IMR-90 (cell line): ENCODE measurements at regions not wholly inside any gene's neighbourhood (a gene's known extent, or its start where the extent isn't known, plus 50 kb on each side); places are given as distances from the start of the nearest gene placed in this dataset.

Experiments
- ATAC-seq: fragments of 200-7000 bp; cut with Tn5 transposase; 2 replicates; pipeline ENCODE4 v1.9.1; 2020; ENCODE audit warnings: low read depth, mild to moderate bottlenecking, moderate library complexity
- BruUV-seq: library from RNA; stranded (reverse); fragments of 400-500 nt; replicated peaks from 2 replicates; lab custom pipeline; 2021; lab: Mats Ljungman, UMichigan
- CTCF ChIA-PET: fragments of 300-600 bp; formaldehyde crosslinking; extraction: SDS; loops from one replicate; lab custom pipeline; 2021; ENCODE audit warnings: antibody characterized with exemption; lab: Yijun Ruan, JAX
- POLR2A ChIA-PET: fragments of 300-600 bp; sonication (Branson Sonifier 250); formaldehyde crosslinking; loops from one replicate; lab custom pipeline; 2022; ENCODE audit warnings: antibody characterized with exemption; ENCODE audit not compliant: unreplicated experiment; lab: Charles Lee
- DNase-seq: peaks from one replicate; pipeline ENCODE4 v3.0.0; 2013
- H2AFZ ChIP-seq: replicated peaks from 2 replicates; pipeline ENCODE3; 2013; ENCODE audit warnings: low read length, mild to moderate bottlenecking; ENCODE audit not compliant: poor library complexity
- H2AK5ac ChIP-seq: 2 replicates; pipeline ENCODE4 v1.6.1; 2013; ENCODE audit warnings: low read depth, low read length, inconsistent platforms
- H2AK9ac ChIP-seq: replicated peaks from 2 replicates; pipeline ENCODE3; 2013; ENCODE audit warnings: mild to moderate bottlenecking, low read depth, low read length, moderate library complexity; ENCODE audit not compliant: poor library complexity
- H2BK120ac ChIP-seq: 2 replicates; pipeline ENCODE4 v1.6.1; 2013; ENCODE audit warnings: low read depth, low read length, inconsistent platforms
- H2BK15ac ChIP-seq: 3 replicates; pipeline ENCODE4 v1.6.1; 2013; ENCODE audit warnings: low read depth, low read length, inconsistent platforms
- H2BK20ac ChIP-seq: 2 replicates; pipeline ENCODE4 v1.6.1; 2013; ENCODE audit warnings: low read depth, mild to moderate bottlenecking, inconsistent platforms, low read length, moderate library complexity
- H2BK5ac ChIP-seq: 2 replicates; pipeline ENCODE4 v1.6.1; 2013; ENCODE audit warnings: mild to moderate bottlenecking, low read depth, low read length, inconsistent platforms; ENCODE audit not compliant: poor library complexity, severe bottlenecking
- H3K14ac ChIP-seq: replicated peaks from 2 replicates; pipeline ENCODE4 v1.6.1; 2013; ENCODE audit warnings: low read depth, low read length, inconsistent platforms
- H3K18ac ChIP-seq: 2 replicates; pipeline ENCODE4 v1.6.1; 2013; ENCODE audit warnings: low read depth, low read length, control low read depth
- H3K23ac ChIP-seq: 2 replicates; pipeline ENCODE4 v1.6.1; 2013; ENCODE audit warnings: low read depth, low read length, inconsistent platforms
- H3K27ac ChIP-seq: 2 replicates; pipeline ENCODE4 v1.5.1; 2013; ENCODE audit warnings: mild to moderate bottlenecking, control low read depth, low read length; ENCODE audit not compliant: insufficient read depth
- H3K27me3 ChIP-seq: 2 replicates; pipeline ENCODE4 v1.6.1; 2013; ENCODE audit warnings: low read length; ENCODE audit not compliant: control insufficient read depth, insufficient read depth
- H3K36me3 ChIP-seq: 2 replicates; pipeline ENCODE4 v1.6.1; 2013; ENCODE audit warnings: low read length, mixed read lengths; ENCODE audit not compliant: control insufficient read depth, insufficient read depth
- H3K4ac ChIP-seq: 2 replicates; pipeline ENCODE4 v1.6.1; 2013; ENCODE audit warnings: low read depth, low read length, inconsistent platforms
- H3K4me1 ChIP-seq: 2 replicates; pipeline ENCODE4 v1.6.1; 2013; ENCODE audit warnings: low read length, mixed read lengths; ENCODE audit not compliant: control insufficient read depth, insufficient read depth
- H3K4me2 ChIP-seq: 2 replicates; pipeline ENCODE4 v1.6.1; 2013; ENCODE audit warnings: low read depth, mild to moderate bottlenecking, control low read depth, low read length, moderate library complexity
- H3K4me3 ChIP-seq: 2 replicates; pipeline ENCODE4 v1.5.1; 2013; ENCODE audit warnings: low read depth, mild to moderate bottlenecking, control low read depth, low read length, moderate library complexity; ENCODE audit not compliant: insufficient read depth
- H3K56ac ChIP-seq: 2 replicates; pipeline ENCODE4 v1.6.1; 2013; ENCODE audit warnings: low read length, inconsistent platforms; ENCODE audit not compliant: insufficient read depth; ENCODE audit errors: extremely low read depth
- H3K79me1 ChIP-seq, 2 experiments: 2 replicates each; pipeline ENCODE4 v1.6.1; 2013; ENCODE audit warnings: low read length in 2 of 2, inconsistent platforms in 1 of 2, low read depth in 1 of 2
- H3K9ac ChIP-seq: 2 replicates; pipeline ENCODE4 v1.6.1; 2013; ENCODE audit warnings: low read depth, low read length, control low read depth
- H3K9me1 ChIP-seq: 2 replicates; pipeline ENCODE4 v1.6.1; 2013; ENCODE audit warnings: low read length, inconsistent platforms; ENCODE audit not compliant: insufficient read depth
- H3K9me3 ChIP-seq: 2 replicates; pipeline ENCODE4 v1.6.1; 2013; ENCODE audit warnings: low read length; ENCODE audit not compliant: control insufficient read depth, insufficient read depth
- H4K20me1 ChIP-seq: 2 replicates; pipeline ENCODE4 v1.6.1; 2013; ENCODE audit warnings: low read length, inconsistent platforms; ENCODE audit not compliant: insufficient read depth
- H4K5ac ChIP-seq: 2 replicates; pipeline ENCODE4 v1.6.1; 2013; ENCODE audit warnings: mild to moderate bottlenecking, low read depth, low read length, control low read depth
- H4K8ac ChIP-seq, 2 experiments: 2 replicates each; pipeline ENCODE4 v1.6.1; 2013; ENCODE audit warnings: low read depth in 2 of 2, low read length in 2 of 2, control low read depth in 1 of 2, inconsistent platforms in 1 of 2
- H4K91ac ChIP-seq: 2 replicates; pipeline ENCODE4 v1.6.1; 2013; ENCODE audit warnings: low read depth, low read length, inconsistent platforms; ENCODE audit not compliant: insufficient read depth
- ELK1 ChIP-seq: fragments of 150-350 bp; IDR thresholded peaks from 2 replicates; pipeline ENCODE4 v1.6.1; 2016; ENCODE audit warnings: low read depth, mild to moderate bottlenecking, low read length, moderate library complexity, borderline replicate concordance
- MAFK ChIP-seq: IDR thresholded peaks from 2 replicates; pipeline ENCODE4 v1.6.1; 2012; ENCODE audit warnings: low read depth, low read length, improper control_type of control experiment
- NFE2L2 ChIP-seq: fragments of 150-350 bp; IDR thresholded peaks from 2 replicates; pipeline ENCODE4 v1.6.1; 2016; ENCODE audit warnings: low read depth, mild to moderate bottlenecking, low read length
- POLR2A ChIP-seq: IDR thresholded peaks from 2 replicates; pipeline ENCODE4 v1.6.1; 2012; ENCODE audit warnings: mild to moderate bottlenecking, low read depth, low read length
- RFX5 ChIP-seq: IDR thresholded peaks from 2 replicates; pipeline ENCODE4 v1.8.0; 2012; ENCODE audit warnings: low read depth, mild to moderate bottlenecking, low read length, moderate library complexity
- SMC3 ChIP-seq: fragments of 150-350 bp; IDR thresholded peaks from 2 replicates; pipeline ENCODE4 v1.6.1; 2016; ENCODE audit warnings: low read depth, mild to moderate bottlenecking, antibody characterized with exemption, low read length, moderate library complexity
- USF2 ChIP-seq: fragments of 150-350 bp; IDR thresholded peaks from 2 replicates; pipeline ENCODE4 v1.6.1; 2017; ENCODE audit warnings: mild to moderate bottlenecking, antibody characterized with exemption, low read length, low read depth
- WGBS, 2 experiments: methylation state at CpG; one replicate each; pipeline versions ENCODE4 v1.1.5 to v1.1.7; 2013; ENCODE audit warnings: missing lambda C conversion rate in 2 of 2; ENCODE audit not compliant: insufficient read length in 1 of 2; ENCODE audit errors: extremely low coverage in 2 of 2; 5-methylcytosine and 5-hydroxymethylcytosine counted together
- dilution Hi-C: fragments of 300-500 bp; cut with HindIII; formaldehyde crosslinking; loops from one replicate; pipeline ENCODE4 v1.14.3; 2018; ENCODE audit warnings: low sequenced_read_pairs; ENCODE audit not compliant: unreplicated experiment
- in situ Hi-C: fragments of 300-500 bp; cut with MboI; formaldehyde crosslinking; loops from 3 replicates; pipeline ENCODE4 v1.14.3; 2019; ENCODE audit warnings: low sequenced_read_pairs, inconsistent platforms, mixed read lengths
- intact Hi-C: fragments of 100-400 bp; cut with micrococcal nuclease; formaldehyde crosslinking; loops from 2 replicates; pipeline ENCODE4 v1.10.0; 2022

DNA sequence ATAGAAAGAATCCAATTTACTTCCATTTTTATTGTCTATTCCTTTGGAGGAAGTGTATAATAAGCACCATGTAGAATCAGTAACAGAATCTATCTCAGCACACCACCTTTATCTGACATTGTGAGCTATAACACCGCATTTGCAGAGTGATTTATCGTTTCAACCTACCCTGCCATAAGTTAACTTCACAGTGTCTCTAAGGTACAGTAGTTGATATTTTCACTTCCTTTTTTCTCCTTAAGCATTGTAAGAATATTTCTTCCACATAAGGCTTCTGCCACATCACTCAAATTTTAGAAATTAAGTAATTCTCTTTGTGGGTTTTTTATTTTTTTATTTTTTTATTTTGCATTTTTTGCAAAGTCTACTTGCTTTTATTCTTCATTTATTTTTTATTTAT is 107.1 kb downstream of the TMX3 start:
- no peaks in the 10 kb centered on the region for H3K79me1 ChIP-seq
- H3K23ac ChIP-seq: no peak overlapping the region
- ChIA-PET POLR2A (no interaction called here), CTCF (interaction anchor here (0.6 to 0.7 kb wide), 2 partner anchors 40 to 745 kb away, joined by 3 read pairs; no protein-coding TSS in a partner anchor)
- H3K14ac ChIP-seq: no peak overlapping the region
- H3K27ac ChIP-seq: no peak overlapping the region
- no peak overlapping the region for H3K9ac ChIP-seq
- no peak overlapping the region for H2BK120ac ChIP-seq
- H3K18ac ChIP-seq: no peak overlapping the region
- no peak overlapping the region; the same call in 1 of the 2 replicates for H2BK20ac ChIP-seq
- DNase-seq (no peak), ATAC-seq (no peak)
- no peaks in the 10 kb centered on the region for H3K27me3 ChIP-seq
- TF ChIP-seq SMC3 (no peak), MAFK (no peak), ELK1 (no peak), POLR2A (no peak), NFE2L2 (no peak), RFX5 (no peak), USF2 (no peak)
- intact Hi-C loops: no loop called here
- no peaks in the 10 kb centered on the region for H3K36me3 ChIP-seq
- dilution Hi-C loops: no loop called here
- no peaks in the 10 kb centered on the region for H3K9me1 ChIP-seq
- in situ Hi-C loops: no loop called here
- no peak overlapping the region for H4K91ac ChIP-seq
- no CpG with 5 or more reads among the region's 2 CpGs for WGBS, 2 experiments
- BruUV-seq: no TSS peak
- H3K4ac ChIP-seq: no peak overlapping the region
- H2AFZ ChIP-seq: no peak overlapping the region
- no peak overlapping the region for H4K8ac ChIP-seq
- H2BK15ac ChIP-seq: no peak overlapping the region
- H2AK9ac ChIP-seq: no peak overlapping the region
- no peak overlapping the region for H2AK5ac ChIP-seq
- H3K56ac ChIP-seq: no peak overlapping the region
- no peak overlapping the region for H3K4me3 ChIP-seq
- no peak overlapping the region for H2BK5ac ChIP-seq
- H3K4me2 ChIP-seq: no peak overlapping the region
- no peaks in the 10 kb centered on the region for H3K9me3 ChIP-seq
- H4K20me1 ChIP-seq: no peaks in the 10 kb centered on the region
- H4K5ac ChIP-seq: no peak overlapping the region
- H3K4me1 ChIP-seq: no peaks in the 10 kb centered on the region
